GM19239 (cell line): ENCODE measurements at regions not wholly inside any gene's neighbourhood (a gene's known extent, or its start where the extent isn't known, plus 50 kb on each side); places are given as distances from the start of the nearest gene placed in this dataset.
A peak's percentile ranks its signal among the peaks of the same experiment; 100 is the strongest.
"Not testable (repeated sequence)": the region's sequence is repeated elsewhere in the genome, so short reads cannot be mapped to it uniquely, and the experiment has no call there.

Experiments
- DNase-seq: peaks from one replicate; pipeline ENCODE4 v3.0.0; 2011; ENCODE audit warnings: low spot score; ENCODE audit not compliant: insufficient read length
- FAIRE-seq: peaks from 2 replicates; lab custom pipeline; 2011; peaks lifted over from hg19 to GRCh38; lab: Jason Lieb, UNC

DNA sequence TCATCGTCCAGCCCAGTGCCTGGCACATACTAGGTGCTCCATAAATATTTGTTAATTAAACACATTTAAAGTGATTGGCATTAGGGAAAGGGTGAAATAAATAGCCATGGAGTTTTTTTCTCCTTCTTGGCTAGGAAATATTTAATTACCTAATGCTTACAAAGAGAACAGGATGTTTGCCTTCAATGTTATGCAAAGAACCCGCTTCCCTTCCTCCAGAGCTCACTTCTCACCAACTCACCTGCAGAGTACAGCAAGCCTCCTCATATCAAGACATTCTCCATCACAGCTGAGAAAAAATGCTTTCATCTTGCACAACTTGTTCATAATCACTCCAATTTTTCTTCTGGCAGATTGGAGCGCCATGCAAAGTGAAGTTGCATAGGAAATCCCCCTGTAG, 161.7 kb upstream of the STK32A start:
- FAIRE-seq (no peak), DNase-seq (no peak)

GRCh38 chr5:147075187-147075586, 159.6 kb upstream of the STK32A start:
- no peak for DNase-seq
- no peak for FAIRE-seq

GRCh38 chr5:147080391-147080790, 154.4 kb upstream of the STK32A start:
- DNase-seq (no peak), FAIRE-seq (no peak)

GRCh38 chr5:147081311-147081764, 153.5 kb upstream of the STK32A start:
- FAIRE-seq, result no peak
- no peak for DNase-seq

GRCh38 chr5:147084702-147085101, 150.1 kb upstream of the STK32A start:
- no peak for DNase-seq
- no peak for FAIRE-seq

DNA sequence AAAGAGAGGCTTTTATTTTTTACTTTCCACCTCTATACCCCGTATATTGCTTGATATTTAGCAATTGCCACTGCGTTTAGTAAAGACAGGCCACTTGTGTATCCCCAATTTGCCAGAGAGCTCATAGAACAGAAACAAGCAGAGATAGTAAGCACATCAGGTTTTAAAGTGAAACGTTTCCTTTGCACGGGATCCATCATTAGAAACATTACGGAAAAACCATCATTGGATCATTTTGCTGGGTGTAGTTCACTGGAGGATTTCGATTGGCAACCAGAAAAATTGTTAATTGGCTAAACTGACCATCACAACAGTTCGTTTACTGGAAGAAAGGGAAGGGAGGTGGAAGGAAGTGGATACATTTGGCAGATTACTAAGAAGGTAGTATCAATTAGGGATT, 149.4 kb upstream of the STK32A start:
- DNase-seq, result no peak
- no peak for FAIRE-seq

DNA sequence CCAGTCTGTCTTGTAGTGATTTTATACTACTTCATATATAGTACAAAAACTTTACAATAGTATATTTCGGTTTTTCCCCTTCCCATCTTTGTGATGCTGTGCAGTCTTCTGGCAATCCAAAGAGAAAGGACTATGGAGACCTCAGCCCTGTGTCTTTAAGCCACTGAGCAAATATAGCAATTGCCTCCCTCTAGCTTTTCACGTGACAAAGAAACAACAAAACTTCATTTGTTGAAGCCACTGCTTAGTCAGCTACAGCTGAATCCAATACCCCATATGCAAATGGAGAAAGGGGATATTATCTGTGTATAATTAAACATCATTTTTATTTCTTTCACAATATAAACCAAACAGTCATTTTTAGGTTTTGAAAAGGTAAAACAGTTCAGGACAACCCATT, 142.8 kb upstream of the STK32A start:
- FAIRE-seq (no peak), DNase-seq (no peak)

- FAIRE-seq (no peak), DNase-seq (no peak)
Observed at GRCh38 chr5:147093138-147093537, 141.7 kb upstream of the STK32A start.

DNA sequence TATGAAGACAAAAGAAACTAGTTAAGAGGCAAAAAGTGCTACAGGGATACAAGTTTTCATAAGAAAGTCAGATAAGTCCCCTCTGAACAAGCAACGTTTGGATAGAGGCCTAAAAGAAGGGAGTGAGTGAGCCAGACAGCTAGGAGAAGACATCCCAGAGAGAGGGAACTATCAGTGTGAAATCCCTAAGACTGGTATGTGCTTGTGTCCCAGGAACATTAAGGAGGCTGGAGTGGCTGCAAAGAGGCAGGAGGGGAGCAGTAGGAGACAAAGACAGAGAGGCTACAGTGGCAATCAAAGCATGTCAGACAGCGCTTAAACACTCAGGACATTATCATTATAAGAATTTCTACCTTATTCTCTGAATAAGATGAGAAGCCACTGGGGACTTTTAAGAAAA, 139.1 kb upstream of the STK32A start:
- FAIRE-seq, result no peak
- no peak for DNase-seq

- FAIRE-seq (peak; percentile 89), DNase-seq (peak; percentile 24)
Observed at GRCh38 chr5:147098233-147098790, 136.5 kb upstream of the STK32A start.

- DNase-seq, result no peak
- no peak for FAIRE-seq
Observed at GRCh38 chr5:147101659-147102369, 133.0 kb upstream of the STK32A start.

DNA sequence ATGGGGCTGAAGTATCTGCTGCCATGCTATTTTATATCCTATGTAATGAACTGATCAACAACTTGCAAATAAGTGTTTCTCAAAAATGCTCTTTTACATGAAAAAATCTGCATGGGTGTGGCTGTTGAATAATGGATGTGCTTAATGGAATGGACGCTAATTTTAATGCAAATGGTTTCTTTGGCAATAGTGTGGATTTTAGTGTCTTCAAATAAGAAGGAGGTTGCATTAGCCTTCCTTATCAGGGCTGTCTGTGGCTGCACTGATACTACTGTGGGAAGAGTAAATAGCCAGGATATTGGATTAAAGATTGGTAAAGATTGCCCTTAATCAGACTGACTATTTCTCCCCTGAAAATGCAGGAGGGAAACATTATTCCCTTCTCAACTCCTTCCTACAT, 121.9 kb upstream of the STK32A start:
- FAIRE-seq (no peak), DNase-seq (no peak)

DNA sequence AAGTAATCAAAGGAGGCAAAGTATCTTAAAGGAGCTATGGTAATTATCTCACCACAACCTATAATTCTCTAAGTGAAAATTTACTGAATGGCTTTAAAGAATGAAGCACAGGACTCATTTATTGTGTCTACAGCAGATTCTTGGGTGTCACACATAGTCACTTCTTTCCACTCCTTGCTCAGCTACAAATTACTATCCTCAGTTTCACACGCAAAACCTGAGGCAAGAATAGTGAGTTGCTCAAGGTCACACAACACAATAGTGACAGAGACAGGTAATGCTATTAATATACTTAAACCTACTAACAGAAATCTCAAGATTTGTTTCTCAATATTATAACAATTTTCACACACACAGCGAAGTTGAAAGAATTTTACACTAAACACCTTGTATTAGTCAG, 120.9 kb upstream of the STK32A start:
- no peak for DNase-seq
- no peak for FAIRE-seq

- DNase-seq, FAIRE-seq: not testable (repeated sequence)
Observed at GRCh38 chr5:147139759-147140158, 95.1 kb upstream of the STK32A start.

GRCh38 chr5:147140558-147140957, 94.3 kb upstream of the STK32A start:
- DNase-seq (no peak), FAIRE-seq (no peak)

DNA sequence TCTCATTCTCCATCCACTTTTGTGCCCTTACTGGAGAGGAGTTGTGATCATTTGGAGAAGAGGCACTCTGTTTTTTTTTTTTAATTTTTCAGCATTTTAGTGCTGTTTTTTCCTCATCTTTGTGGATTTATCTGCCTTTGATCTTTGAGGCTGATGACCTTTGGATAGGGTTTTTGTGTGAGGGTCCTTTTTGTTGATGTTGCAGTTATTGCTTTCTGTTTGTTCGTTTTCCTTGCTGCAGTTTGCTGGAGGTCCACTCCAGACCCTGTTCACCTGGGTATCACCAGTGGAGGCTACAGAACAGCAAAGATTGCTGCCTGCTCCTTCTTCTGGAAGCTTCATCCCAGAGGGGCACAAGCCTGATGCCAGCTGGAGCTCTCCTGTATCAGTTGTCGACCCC, 93.2 kb upstream of the STK32A start:
- not testable (repeated sequence) for FAIRE-seq, DNase-seq

DNA sequence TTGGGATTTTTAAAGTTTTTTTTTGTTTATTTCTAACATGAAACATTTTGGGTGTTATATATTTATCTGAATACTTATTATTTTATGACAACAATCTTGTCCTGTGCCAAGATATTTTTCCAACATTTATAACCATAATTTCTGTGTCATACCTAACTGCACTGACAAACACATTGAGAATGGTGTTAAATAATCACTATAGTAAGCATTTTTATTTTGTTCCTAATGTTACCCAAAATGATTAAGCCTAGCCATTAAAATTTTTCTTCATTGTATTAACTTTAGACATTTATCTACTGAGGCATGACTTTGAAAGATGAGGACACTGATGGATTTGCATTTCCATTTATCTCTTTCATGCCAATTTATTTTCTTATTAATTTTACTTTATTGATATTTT, 91.6 kb upstream of the STK32A start:
- FAIRE-seq, result no peak
- no peak for DNase-seq

DNA sequence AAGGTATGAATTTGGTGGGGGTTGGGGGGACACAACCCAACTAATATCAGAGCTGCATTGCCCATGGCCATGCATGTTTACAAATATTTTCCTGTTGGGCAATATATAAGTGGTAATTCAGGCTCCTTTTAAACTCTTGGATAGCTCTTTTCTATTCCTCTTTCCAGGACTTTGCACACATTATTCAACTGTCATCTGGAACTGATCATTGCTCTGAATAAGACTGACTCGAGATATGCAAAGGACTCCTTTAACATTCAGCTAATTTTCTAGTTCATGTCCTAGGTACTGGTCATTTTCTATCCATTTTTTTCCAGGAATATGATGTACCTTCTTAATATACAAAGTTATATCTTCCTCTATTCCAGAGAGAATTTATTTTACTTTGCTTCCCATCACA, 89.5 kb upstream of the STK32A start:
- DNase-seq (no peak), FAIRE-seq (no peak)

GRCh38 chr5:147148715-147149114, 86.1 kb upstream of the STK32A start:
- DNase-seq (no peak), FAIRE-seq (no peak)

DNA sequence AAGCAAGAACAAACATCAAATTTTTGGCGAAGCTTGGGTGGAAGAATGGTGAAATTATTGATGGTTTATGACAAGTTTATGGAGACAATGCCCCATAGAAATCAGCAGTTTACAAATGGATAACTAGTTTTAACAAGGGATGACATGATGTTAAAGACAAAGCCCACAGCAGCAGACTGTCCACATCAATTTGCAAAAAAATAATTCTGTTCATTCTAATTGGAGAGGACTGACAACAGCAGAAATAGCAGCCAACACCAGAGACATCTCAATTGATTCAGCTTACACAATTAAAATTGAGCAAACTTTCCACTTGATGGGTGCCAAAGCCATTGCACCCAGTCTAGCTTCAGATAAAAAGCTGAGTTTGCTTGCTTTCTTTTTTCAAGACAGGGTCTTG, 82.7 kb upstream of the STK32A start:
- no peak for FAIRE-seq
- no peak for DNase-seq

DNA sequence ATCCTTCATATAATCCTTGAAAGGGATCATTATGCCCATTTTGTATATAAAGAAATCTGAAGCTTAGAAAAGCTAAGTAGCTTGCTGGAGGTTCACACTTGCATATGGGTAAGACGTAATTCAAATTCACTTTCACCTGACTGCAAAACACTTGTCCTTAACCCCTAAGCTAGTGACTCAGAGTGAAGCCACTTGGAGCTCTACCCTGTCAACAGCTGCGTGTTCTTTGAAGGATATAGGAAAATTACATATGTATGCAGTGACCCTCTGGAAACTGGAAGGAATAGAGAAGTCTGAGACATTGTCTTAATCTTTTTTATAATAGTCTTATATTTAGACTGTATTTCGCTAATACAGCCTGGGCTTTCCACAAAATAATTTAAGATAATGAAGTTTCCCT, 80.0 kb upstream of the STK32A start:
- DNase-seq (no peak), FAIRE-seq (no peak)

GRCh38 chr5:147156012-147156411, 78.8 kb upstream of the STK32A start:
- DNase-seq, result no peak
- no peak for FAIRE-seq
